ENCODE measurements at regions not wholly inside any gene's neighbourhood (a gene's known extent, or its start where the extent isn't known, plus 50 kb on each side); places are given as distances from the start of the nearest gene placed in this dataset.

GRCh38 chr9:106615118-106615889 lies 247.7 kb upstream of the ZNF462 start:
- Histone ChIP-seq H3K4me1 (ENCODE audit: control insufficient read depth in 4 of 4, insufficient read depth in 4 of 4, low read length in 3 of 4) (peaks cover 0 to 4% (median 0%) of the 10 kb centered on the region in 4 donors), H3K27me3 (ENCODE audit: control insufficient read depth in 4 of 4, insufficient read depth in 4 of 4, low read length in 3 of 4) (no peaks in the 10 kb centered on the region), H3K9ac (ENCODE audit: low read depth in 1 of 2, low read length in 2 of 2) (no peak overlapping the region), H3K36me3 (ENCODE audit: control insufficient read depth in 4 of 4, insufficient read depth in 3 of 4, low read depth in 1 of 4, low read length in 3 of 4) (no peaks in the 10 kb centered on the region), H3K9me3 (ENCODE audit: control insufficient read depth in 4 of 4, low read length in 3 of 4) (peaks cover 0 to 2% (median 0%) of the 10 kb centered on the region in 4 donors), H3K4me3 (ENCODE audit: low read depth in 1 of 3, low read length in 3 of 3) (no peak overlapping the region), H3K27ac (ENCODE audit: low read depth in 1 of 2, low read length in 2 of 2) (no peak overlapping the region)
- DNase-seq (ENCODE audit: low spot score): no peak
- TF ChIP-seq HNF4G (IDR thresholded peaks at IDR 0.05) (no peak), FOXA2 (IDR thresholded peaks at IDR 0.05) (no peak), NR2F2 (IDR thresholded peaks at IDR 0.05) (no peak), REST (IDR thresholded peaks at IDR 0.05) (no peak), RAD21 (IDR thresholded peaks at IDR 0.05) (no peak), RXRA (IDR thresholded peaks at IDR 0.05) (no peak), CTCF (IDR thresholded peaks at IDR 0.05; ENCODE audit: low read depth, low read length, missing input control) (no peak), FOXA1 (IDR thresholded peaks at IDR 0.05) (no peak), EGR1 (IDR thresholded peaks at IDR 0.05; ENCODE audit: low read depth in 2 of 2) (no peak), HNF4A (conservative IDR thresholded peaks at IDR 0.05) (no peak), SP1 (IDR thresholded peaks at IDR 0.05) (no peak), YY1 (IDR thresholded peaks at IDR 0.05) (no peak), GABPA (IDR thresholded peaks at IDR 0.05 in 1 of 2, conservative IDR thresholded peaks at IDR 0.05 in 1 of 2) (no peak), ZBTB33 (IDR thresholded peaks at IDR 0.05) (no peak), ATF3 (IDR thresholded peaks at IDR 0.05) (no peak), MAX (IDR thresholded peaks at IDR 0.05) (no peak), JUND (IDR thresholded peaks at IDR 0.05) (no peak), TAF1 (conservative IDR thresholded peaks at IDR 0.05) (no peak)
- 81% methylated on average over 7 of the region's 7 CpGs for WGBS

Measured in liver (tissue), 8 donors.